ENCODE measurements at regions not wholly inside any gene's neighbourhood (a gene's known extent, or its start where the extent isn't known, plus 50 kb on each side); places are given as distances from the start of the nearest gene placed in this dataset.

DNA sequence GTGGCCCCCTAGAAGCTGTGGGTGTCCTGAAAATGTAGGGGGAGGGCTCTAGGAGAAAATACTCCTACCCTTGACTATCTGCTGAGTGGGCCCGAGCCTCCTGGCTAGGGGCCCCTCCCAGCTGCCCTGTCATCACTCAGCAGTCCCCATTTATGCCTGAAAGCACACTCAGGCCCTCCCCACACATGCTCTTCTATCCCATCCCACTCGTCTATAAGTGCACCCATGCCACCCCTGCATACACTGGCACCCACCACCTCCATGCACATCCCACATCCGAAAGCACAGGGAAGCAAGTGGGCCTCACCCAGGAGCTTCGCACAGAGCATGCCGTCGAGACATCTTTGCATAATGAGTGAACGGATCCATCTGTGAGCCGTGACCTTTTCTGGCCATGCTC is 80.4 kb upstream of the POU3F1 start:
- no peak for DNase-seq

DNA sequence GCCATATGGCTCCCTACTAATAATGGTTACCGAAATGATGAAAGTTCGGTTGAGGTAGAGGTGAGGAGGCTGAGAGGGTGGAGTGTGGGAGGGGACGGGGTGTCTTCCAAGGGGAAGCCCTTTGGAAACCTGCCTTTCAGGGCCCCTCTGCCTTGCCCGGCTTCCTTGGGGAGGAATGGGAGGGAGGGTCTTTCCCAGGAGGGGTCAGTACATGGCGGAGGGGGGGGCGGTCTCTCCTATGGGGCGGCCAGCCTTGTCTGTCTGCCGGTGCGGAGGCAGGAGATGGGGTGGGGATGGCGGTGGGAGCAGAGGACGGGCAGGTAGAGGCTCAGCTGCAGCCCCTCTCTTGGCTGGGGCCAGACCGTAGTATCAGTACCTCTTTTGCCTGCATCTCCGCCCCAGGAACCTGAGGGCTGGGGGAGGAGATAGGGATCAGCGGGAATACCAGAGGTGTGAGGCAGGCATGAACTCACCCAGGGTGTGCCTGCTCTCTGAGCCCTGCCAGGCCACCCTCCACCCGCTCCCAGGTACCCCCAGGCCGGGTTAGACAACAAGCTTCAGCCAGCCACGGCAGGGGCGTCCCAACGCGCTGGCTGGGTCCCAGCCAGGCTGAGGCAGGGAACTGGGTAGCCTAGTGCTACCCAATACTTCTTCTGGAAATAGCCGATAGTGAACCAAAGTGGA is 79.4 kb upstream of the POU3F1 start:
- no peak for DNase-seq

DNA sequence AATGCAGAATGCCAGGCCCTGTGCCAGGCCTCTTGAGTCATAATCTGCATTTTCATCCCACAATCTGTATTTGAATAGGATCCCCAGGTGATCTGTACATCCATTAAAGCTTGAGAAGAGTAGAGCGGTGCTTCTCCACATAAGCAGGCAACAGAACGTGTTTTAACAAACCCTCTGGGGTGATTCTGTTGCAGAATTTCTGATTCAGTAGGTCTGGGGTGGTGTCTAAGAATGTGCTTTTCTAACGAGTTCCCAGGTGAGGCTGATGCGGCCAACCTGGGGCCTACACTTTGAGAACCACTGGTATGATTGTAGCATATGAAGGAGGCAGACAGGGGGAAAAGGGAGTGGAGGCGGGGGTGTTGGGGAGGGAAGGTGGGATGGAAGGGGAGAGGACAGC is 78.4 kb upstream of the POU3F1 start:
- no peak for DNase-seq

DNA sequence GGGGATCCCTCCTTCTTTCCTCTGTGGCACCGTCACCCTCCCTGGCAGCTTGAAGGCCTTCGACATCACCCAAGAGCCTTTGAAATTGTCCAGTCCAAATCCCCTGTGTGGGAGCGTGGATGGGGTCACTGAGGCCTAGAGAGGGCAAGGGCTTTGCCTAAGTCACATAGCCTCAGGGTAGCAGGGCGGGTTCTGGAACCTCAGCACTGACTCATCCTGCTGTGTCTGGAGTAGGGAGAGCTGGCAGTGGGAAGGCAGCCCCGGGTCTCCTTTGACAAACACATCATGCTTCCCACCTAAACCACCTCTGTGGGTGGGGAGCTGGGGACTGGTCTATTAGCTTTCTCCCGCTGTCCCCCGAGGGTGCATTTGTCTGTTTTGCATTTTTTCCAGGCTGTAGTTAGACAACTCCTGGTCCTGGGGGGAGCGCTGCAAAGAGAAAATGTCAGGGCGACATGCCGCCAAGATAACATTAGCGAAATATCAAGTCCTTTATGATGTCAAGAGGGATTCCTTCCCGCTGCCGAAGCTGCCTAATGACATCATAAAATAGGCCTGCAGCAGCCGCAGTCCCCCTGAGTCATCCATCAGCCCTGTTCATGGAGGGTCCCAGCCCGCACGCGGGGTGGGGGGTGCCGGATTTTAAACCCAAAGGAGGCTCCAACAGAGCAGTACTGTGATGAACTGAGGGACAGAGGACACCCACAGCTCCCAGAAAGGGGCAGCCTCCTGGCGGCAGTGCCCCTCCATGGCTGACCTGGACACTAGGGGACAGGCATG is 77.0 kb upstream of the POU3F1 start:
- DNase-seq = no peak

DNA sequence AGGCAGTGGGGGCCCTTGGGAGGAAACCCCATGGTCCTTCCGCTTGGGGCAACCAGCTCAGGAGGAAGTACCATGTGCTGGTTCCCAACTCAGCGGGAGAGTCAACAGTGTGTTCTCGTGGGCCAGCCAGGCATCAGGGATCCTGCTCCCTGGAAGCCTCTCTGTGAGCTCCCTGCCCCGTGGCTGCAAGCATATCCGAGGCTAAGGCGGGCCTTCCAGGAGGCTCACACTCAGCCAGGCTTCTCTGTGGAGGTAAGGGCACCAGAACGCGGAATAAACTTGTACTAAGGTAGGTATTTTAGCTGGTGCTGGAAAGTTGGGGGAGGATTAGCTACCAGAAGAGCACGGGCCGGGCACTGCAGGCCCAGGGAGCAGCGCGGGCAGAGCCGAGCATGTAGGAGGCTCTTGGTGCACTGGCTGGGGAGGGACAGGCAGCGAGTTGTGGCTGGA is 74.7 kb upstream of the POU3F1 start:
- DNase-seq = no peak

DNA sequence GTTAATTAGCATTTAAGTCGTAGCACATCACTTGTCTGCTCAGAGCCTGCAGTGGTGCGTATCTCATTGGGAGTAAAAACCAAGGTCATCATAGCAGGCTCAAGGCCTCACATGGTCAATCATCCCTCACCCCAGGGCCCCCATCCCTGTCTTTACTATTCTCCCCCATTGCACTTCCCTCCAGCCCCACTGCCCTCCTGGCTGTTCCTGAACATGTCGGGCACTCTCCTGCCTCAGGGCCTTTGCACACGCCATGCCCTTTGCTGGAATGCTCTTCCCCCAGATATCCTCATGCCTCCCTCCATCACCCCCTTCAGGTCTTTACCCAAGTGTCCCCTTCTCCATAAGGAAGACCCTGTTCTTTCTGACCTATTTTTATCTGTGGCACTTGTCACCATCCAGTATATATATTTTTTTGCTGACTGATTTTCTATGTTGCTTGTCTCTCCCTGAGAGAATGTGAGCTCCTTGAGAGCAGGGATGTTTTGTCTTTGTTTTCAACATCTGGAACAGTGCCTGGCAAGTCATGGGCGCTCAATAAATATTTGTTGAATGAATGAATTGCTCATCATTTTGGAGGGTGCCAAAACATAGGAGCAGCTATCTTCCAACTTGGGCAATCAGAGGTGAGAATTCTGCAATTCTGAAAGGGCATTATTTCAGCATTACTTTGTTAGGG is 74.1 kb upstream of the POU3F1 start:
- no peak for DNase-seq

DNA sequence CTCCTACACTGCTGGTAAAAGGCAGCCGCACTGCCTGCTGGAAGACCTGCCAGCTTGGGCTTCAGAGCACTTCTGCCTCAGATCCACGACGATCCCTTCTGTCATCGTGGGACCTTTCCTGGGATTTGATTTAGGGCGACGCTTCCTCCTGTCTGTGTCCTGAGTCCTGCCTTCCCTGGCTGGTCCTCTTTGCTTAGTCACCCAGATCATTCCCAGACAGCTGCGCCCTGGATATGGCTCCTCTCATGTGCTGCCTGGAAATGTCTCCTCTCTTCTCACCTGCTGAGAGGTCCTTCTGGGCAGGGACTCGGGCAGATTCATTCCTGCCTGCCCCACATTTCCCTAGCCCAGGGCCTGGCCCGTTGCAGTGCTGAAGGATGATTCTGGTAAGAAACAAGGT is 72.4 kb upstream of the POU3F1 start:
- no peak for DNase-seq

DNA sequence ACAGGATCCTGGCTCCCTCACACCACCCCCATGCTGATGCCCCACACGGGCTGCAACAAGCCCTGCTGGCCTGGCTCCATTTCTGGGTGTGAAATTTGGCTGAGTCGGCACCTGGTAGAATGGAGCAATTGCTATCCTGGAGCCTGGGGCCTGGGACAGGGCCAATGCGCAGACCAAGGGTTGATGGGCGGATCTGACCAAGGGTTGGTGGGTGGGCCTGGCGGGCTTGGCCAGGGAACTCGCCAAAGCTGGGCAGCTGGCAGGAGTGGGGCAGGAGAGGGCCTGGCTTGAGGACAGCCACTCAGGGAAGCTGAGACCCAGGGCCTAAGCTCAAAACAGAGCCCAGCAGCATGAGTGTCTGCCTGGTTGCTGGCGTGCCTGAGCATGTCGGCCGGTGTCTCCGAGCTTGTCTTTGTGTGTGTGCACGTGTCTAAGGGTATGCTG is 70.9 kb upstream of the POU3F1 start:
- DNase-seq = no peak

DNA sequence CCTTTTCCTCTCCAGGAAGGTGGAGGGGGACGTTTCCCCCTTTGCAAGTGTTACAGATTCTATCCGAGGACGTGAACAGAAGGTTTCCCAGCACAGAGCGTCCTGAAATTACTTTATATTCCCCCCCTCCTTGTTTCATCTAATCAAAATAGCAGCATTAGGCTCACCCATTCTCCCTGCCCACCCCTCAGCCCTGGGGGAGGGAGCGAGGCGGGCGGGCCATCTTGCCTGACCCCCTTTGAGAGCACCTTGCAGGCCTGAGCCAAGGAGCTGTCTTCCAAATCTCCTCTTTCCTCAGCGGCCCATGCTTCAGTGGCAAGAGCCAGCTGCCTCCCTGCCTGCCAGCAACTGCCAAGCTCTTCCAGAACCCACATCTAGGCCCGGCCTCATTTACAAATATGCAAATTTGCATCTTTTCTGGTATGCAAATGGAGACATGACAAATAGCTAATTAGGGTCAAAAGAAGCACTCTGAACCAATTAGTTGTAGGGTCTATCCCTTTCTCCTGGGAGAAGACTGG is 69.1 kb upstream of the POU3F1 start:
- no peak for DNase-seq

DNA sequence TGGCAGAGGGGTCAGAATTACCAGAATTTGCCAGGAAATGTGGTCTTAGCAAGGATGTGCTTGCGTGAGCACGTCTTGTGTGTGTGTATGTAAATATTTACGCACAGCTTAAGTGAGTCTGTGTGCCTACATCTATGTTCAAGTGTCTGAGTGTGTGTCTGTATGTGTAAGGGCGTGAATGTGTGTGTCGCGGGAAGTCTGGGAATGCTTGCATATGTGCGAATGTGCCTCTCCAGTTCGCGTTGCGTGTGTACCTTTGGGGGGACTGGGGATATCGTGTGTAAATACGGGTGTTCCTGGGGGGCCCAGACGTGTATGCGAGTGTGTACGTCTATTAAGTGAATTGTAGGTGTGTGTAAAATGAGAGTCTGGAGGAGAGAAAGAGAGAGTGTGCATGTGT is 68.6 kb upstream of the POU3F1 start:
- DNase-seq = no peak

DNA sequence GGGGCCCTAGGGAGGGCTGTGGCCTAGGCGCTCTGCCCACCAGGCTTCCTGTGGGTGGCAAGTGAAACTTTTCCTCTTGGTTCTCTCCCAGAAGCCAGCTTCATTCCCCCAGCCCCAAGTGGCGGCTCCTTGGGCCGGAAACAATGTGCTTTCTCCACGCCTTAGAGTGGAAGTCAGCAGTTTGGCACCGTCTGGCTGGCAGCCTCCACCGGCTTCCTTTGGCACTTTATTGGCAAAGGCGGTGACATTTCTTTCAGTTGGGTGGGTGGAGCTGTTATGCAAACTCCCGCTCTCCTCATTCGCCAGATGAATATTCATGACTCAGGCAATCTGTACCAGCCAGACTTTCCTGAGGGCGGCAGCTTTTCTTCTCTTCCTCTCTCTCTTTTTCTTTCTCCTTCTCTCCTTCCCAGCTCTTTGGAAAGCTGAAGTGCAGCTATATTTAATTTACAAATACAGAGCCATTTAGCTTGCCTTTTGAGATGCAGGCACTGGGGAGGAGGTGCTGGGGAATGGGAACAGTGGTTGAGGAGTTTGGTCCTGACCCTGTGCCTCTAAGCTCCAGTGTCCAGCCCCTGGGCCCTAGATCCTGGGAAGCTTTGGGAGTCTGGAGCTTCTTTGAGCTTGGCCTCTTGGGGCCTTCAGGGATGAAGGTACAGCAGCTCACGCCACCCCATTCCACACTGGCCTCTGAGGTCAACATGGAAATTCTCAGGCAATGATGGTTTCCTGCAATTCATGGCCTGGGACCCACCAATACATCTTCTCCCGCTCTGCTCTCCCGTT is 67.8 kb upstream of the POU3F1 start:
- no peak for DNase-seq

DNA sequence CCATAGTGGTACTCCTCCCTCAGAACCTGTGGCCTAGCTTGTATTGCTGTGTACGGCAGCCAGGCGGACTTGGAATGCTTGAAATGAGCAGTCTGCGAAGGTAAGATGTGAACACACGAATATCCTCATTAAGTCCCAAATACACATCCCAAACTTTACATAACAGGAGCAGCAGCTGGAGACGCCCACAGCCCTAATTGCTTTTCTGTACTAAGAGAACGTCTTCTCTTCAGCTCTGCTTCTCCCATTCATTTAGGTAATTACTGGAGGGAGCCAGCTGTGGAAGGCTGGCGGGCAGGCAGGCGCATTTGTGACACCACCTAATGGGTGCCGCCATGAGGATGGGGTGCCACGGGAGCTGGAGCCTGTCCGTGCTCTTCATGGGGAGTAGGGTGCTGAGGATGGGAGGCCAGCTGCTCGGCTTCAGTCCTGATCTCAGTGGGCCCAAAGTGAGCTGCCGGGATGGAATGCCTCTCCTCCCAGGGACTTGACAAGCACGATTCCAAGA is 66.6 kb upstream of the POU3F1 start:
- no peak for DNase-seq

DNA sequence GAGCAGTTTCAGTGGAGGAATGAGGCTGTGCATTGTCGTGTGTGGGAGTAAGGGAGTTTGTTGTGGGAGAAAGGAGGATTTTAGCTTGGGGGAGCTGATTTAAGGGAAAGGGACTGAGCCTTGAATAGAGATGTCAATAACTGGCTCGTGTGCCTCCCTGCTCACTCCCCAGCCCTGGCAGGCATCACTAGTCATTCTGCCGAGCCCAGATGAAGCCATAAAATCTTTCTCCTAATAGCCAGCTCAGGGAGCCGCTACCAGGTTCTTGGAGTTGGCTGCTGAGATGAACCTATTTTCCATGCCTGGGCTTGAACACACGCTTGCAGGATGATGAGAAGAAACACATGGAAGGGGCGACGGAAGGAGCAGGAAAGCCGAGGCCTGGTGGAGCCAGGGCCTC is 65.0 kb upstream of the POU3F1 start:
- no peak for DNase-seq

DNA sequence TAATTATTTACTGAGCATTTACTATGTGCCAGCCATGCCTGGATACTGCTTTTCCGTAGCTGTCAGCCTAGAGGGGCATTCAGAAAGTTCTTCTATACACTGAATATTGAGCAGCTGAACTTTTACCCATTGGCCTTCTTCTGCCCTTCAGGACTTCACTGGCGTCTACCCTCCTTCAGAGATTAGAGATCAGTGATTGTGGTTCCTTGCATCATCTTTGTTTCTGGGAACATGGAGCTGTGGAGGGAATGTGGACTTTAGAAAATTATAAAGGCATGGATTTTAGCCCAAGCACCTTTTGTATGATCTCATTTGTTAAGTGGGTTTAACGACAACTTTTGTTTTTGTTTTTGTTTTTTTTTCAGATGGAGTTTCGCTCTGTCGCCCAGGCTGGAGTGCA is 58.7 kb upstream of the POU3F1 start:
- DNase-seq = no peak

DNA sequence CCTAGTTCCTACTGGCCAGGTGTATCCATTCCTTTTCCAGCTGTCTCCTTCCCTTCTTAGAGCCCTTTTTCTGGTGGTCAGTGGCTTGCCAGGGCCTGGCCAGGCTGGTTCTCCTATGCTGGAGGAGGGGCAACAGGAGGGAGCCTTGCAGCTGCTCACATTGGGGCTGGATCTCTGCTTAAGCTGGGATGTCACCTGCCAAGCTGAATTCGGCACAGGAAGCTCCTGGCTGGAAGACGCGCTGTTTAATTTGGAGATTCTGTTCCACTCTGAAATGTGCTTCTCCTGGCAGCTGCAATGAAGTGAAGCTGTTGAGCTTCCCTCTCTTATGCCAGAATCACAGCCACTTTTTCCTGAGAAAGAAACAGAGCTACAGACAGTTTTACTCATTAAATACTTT is 56.0 kb upstream of the POU3F1 start:
- no peak for DNase-seq

DNA sequence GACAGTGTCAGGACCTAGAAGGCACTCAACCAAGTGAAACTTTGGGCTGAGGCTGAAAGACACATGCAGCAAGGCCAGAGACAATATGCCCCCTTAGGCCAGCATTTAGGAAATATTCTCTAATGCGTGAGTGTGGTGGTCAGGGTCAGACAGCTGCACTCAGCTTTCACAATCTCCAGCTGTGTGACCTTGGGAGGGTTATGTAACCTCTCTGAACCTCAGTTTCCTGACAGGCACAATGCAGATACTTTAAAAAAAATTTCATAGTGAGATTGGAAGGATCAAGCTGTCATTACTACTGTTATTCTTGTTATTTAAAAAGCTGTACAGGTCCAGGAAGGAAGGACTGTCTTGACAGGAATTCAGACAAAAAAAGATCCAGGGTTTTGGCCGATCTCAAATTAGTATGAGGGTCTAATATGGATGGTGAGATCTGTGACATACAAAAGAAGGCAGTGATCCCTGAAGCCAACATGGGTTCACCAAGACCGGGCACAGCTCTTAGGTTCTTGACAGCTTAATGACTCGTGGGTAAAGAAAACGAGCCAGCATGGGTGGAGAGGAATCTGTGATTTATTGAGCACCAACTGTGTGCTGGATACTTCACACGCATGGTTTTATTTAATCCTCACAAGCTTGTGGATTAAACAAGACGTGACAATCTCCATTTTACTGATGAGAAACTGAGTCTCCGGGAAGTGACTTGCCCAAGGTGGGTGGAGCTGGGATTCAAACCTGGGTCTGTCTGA is 54.6 kb upstream of the POU3F1 start:
- no peak for DNase-seq

DNA sequence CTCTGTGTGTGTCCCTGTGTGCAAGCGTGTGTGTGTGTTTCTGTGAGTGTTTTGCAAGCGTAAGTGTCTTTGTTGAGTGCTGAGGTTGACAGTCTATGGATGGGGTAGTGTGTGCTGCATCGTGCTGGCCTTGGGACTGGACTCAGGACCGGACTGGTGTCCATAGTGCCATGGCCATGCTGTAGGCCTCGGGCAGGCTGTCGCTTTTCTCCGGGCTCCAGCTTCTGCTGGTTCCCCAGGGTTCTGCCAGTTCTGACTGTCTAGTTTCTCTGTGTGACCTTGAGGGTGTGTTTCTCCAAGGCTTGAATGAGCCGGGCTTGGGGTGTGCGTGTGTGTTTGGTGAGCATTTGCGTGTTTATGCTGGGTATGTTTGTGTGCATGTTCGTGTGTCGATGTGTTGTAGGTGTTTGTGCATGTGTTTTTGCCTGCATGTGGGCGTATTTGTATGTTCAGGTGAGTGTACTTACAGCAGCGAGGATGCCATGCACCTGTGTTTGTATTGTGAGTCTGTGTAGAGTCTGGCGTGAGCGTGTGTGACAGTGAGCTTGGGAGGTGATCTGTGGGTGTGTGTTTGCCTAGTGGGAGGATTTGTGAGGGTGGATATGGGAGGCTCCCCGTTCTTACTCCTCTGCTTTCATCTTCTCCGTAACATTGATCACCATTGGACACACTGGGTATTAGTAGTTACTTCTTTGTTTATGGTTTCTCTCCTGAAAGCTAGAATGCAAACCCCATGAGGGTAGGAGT is 51.7 kb upstream of the POU3F1 start:
- DNase-seq = no peak

DNA sequence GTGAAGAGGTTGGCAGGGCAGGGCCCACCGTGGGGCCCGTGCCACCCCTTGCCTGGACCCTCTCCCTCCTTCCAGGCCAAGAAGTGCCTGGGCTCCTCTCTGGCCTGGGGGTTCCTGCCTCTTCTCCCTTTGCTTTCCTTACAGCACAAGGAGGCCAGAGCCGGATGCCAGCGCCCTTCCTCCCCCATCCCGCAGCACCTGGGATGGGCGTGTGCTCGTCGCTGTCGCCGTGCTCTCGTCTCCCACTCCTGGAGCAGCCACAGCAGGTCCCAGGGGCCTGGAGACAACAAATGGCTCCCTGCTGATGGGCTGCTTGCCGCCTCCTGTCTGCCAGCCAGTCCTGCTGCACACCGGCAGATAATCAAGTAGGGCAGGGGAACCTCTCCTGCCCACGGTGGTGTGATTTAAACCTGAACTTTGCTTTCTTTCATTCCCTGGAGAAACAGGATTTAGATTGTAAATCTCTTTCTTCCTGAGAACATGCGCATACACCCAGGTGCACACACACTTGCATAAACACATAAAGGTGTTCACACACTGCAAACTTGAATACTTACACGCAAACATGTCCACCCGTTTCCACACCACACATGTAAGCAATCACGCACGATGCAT is 50.8 kb upstream of the POU3F1 start:
- no peak for DNase-seq
